GM10266 (cell line): ENCODE measurements at regions not wholly inside any gene's neighbourhood (a gene's known extent, or its start where the extent isn't known, plus 50 kb on each side); places are given as distances from the start of the nearest gene placed in this dataset.

Experiments used
- DNase-seq: peaks from one replicate; pipeline ENCODE4 v3.0.0; 2012; ENCODE audit errors: extremely low spot score
- CTCF ChIP-seq: IDR thresholded peaks from 2 replicates; pipeline ENCODE4 v1.5.1; 2012; ENCODE audit warnings: mild to moderate bottlenecking, low read depth; ENCODE audit not compliant: control insufficient read depth, insufficient read depth; ENCODE audit errors: missing control alignments

GRCh38 chr2:234643407-234643806 is 146.5 kb upstream of the ARL4C start:
- DNase-seq, result no peak
- TF ChIP-seq CTCF, result no peak

DNA sequence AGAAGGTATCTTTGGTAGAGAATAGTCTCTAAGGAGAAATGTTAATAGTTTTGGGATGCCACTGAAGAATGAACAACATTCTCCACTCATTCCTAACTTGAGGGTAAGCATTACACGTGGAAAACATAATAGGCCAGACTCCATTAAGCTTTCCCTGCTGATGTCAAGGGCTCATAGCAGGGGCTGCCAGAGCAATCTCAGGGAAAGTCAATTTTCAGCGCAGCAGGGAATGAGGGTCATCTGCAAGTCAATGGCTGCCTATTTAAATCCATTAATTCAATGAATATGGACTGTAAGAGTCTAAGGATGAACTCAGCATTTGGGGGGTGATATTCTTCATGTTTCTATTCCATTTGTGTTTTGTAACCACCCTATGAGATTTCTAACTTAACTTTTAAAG is 144.2 kb upstream of the ARL4C start:
- TF ChIP-seq CTCF, result no peak
- no peak for DNase-seq

GRCh38 chr2:234640657-234641056 is 143.8 kb upstream of the ARL4C start:
- no peak for TF ChIP-seq CTCF
- DNase-seq, result no peak

- TF ChIP-seq CTCF, result no peak
- no peak for DNase-seq
These were observed 142.1 kb upstream of the ARL4C start for GRCh38 chr2:234638966-234639365.

- no peak for DNase-seq
- no peak for TF ChIP-seq CTCF
These were observed 138.4 kb upstream of the ARL4C start for GRCh38 chr2:234635284-234635683.

DNA sequence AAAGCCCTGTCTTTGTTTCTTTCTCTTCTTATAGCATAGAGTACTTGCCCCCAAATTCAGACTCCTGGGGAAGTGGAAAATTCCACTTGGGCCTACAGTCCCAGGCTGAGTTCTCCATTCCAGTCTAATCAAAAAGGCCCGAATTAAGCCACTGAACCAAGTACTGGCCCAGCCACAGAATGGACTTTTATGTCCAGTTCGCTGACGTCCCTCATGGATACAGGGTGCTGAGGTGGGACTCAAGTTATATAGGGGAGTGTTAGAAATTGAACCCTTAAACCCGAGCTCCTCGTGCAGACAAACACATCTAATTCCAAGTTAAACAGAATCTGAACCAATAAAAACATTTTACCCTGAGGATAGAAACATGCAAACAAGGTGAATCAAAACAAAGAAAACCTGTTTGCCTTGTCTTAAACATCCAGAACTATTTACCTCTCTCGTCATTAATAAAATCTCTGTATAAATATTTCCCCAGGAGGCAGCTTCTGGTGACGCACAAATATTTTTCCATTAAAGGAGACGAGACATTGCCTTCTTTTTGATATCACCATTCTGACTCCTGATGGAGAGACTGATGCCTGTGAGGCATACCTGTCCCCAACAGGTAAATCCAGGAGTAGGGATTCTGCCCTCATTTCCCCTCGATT is 136.8 kb upstream of the ARL4C start:
- no peak for TF ChIP-seq CTCF
- no peak for DNase-seq

DNA sequence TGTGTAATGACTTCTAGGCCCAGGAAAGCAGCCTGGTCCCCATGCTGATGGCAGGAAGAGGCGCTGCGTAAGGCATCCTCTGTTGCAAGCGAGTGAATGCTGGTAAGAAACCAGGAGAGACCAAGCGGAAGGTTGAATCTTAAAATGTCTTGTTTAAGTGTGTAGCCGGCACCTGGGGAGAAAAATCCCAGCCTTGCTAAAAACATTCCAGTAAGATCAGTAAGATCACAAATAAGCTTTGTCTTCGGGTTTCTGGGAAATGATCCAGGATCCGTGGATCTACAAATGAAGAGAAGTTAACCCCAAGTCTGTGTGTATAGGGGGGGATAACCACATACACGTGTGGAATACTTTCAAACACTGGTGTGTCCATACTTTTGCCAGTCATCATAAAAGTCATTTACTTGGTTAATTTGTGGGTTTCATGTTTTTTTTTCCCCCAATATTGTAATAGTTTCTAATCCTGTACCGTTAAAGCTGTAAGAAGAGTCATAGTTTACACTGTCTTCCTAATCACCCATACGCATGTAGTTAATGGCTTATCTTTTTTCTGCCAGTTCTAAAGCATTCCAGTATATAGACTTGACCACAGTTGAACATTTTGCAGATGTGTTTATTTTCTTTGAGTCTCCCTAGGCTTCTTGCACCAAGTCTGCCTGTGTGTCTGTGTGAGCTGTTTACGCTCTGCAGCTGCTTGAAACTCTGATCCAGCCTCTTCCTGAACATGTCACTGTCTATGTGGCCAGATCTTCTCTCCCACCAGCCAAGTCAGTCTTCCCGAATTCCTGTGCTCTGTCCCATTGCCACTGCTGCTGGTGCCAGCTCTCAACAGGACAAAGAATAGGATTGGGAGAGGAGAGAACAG is 135.9 kb upstream of the ARL4C start:
- DNase-seq, result no peak
- TF ChIP-seq CTCF, result no peak
